ENCODE measurements at regions not wholly inside any gene's neighbourhood (a gene's known extent, or its start where the extent isn't known, plus 50 kb on each side); places are given as distances from the start of the nearest gene placed in this dataset.
A peak's percentile ranks its signal among the peaks of the same experiment; 100 is the strongest.
"Not testable (repeated sequence)": the region's sequence is repeated elsewhere in the genome, so short reads cannot be mapped to it uniquely, and the experiment has no call there.

DNA sequence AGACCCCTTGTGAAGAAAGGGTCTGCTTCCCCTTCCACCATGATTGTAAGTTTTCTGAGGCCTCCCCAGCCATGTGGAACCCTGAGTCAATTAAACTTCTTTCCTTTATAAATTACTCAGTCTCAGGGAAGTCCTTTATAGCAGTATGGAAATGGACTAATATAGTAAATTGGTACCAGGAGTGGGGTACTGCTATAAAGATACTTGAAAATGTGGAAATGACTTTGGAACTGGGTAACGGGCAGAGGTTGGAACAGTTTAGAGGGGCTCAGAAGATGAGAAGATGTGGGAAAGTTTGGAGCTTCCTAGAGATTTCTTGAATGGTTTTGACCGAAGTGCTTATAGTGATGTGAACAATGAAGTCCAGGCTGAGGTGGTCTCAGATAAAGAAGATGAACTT is 353.5 kb downstream of the ZNF326 start:
- WGBS, 10 experiments = 0 to 100% (median 95%) methylated on average over 1 to 2 of the region's 2 CpGs; no CpG with 5 or more reads in 1 of the 10 experiments
- H3K4me3 ChIP-seq; H3K27ac ChIP-seq; in situ Hi-C loops (cut with MboI; ENCODE audit: low pct_unique_long_range_greater_than_20kb in 2 of 9, low sequenced_read_pairs in 9 of 9, unreplicated experiment in 9 of 9); ATAC-seq (replicated peaks in 6 of 8); H3K4me1 ChIP-seq (replicated peaks in 1 of 2): not testable (repeated sequence)

DNA sequence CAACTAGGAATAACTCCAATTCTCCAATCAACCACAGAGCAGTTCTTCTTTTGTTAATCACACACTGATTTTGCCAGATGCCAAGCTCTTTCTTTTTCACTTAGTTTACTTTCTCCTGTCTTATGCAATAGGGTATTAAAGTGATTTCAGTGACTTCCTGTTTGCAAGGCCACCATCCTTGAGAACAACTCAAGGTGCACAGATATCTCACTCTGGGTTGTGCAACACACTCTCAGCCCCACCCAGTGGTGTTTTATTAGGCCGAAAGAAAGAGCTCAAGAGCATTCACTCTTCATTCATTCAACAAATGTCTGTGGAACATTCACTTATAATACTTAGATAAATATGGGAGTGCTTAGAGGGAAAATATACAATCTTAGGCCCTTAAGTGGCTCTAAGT is 352.5 kb downstream of the ZNF326 start:
- 75 to 100% (median 83%) methylated on average over 1 of the region's 1 CpG; no CpG with 5 or more reads in 6 of the 10 experiments for WGBS, 10 experiments
- Histone ChIP-seq H3K4me3 (no peak overlapping the region), H3K4me1 (replicated peaks in 1 of 2) (no peaks in the 10 kb centered on the region), H3K27ac (no peak overlapping the region)
- no peak for ATAC-seq (replicated peaks in 6 of 8)
- in situ Hi-C loops (cut with MboI; ENCODE audit: low pct_unique_long_range_greater_than_20kb in 2 of 9, low sequenced_read_pairs in 9 of 9, unreplicated experiment in 9 of 9) = no loop called here

DNA sequence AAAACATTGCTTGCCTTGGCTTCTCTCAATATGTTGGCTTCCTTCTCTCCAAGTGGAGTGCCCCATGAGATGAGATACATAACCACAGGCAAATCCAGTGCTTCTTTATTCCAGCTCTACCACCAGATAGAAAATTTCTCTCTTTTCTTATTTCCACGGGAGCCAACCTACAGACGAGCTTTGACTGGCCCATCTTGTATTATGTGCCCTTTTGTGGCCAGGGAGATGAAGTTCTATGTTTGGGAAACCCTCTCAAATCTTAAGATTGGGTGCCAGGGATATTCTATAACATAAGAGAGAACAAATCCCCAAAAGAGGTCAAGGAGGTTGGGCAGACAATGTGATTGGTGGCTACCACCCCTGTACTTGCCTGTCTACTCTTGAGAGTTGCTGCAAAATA is 351.8 kb downstream of the ZNF326 start:
- Histone ChIP-seq H3K4me3 (no peak overlapping the region), H3K4me1 (replicated peaks in 1 of 2) (peaks cover 0 to under 1% of the 10 kb centered on the region in 2 donors), H3K27ac (no peak overlapping the region)
- in situ Hi-C loops (cut with MboI; ENCODE audit: low pct_unique_long_range_greater_than_20kb in 2 of 9, low sequenced_read_pairs in 9 of 9, unreplicated experiment in 9 of 9) = no loop called here
- 17 to 100% (median 60%) methylated on average over 1 to 2 of the region's 2 CpGs; no CpG with 5 or more reads in 1 of the 10 experiments for WGBS, 10 experiments
- ATAC-seq (replicated peaks in 6 of 8) = no peak

DNA sequence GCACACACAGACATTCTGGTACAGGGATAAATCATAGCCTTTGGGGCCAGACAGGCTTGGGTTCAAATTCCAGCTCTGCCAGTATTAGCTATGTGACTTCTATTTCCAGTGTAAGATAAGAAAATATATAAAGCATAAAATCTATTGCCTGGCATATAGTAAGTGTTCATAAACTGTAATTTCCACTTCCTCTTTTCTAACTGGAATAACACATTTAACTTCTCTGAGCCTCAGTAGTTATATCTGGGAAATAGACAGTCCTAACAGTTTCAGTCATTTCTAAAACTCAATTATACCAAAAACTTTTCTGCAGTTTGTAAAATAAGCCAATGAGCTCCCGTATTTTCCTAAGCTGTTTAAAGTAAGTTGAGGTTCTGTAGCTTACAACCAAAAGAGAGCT is 351.4 kb downstream of the ZNF326 start:
- Histone ChIP-seq H3K27ac (no peak overlapping the region), H3K4me1 (replicated peaks in 1 of 2) (peaks cover 0 to 4% of the 10 kb centered on the region in 2 donors), H3K4me3 (no peak overlapping the region)
- ATAC-seq (replicated peaks in 6 of 8) = no peak
- WGBS, 10 experiments = 0 to 100% (median 72%) methylated on average over 1 of the region's 1 CpG
- in situ Hi-C loops (cut with MboI; ENCODE audit: low pct_unique_long_range_greater_than_20kb in 2 of 9, low sequenced_read_pairs in 9 of 9, unreplicated experiment in 9 of 9) = no loop called here

DNA sequence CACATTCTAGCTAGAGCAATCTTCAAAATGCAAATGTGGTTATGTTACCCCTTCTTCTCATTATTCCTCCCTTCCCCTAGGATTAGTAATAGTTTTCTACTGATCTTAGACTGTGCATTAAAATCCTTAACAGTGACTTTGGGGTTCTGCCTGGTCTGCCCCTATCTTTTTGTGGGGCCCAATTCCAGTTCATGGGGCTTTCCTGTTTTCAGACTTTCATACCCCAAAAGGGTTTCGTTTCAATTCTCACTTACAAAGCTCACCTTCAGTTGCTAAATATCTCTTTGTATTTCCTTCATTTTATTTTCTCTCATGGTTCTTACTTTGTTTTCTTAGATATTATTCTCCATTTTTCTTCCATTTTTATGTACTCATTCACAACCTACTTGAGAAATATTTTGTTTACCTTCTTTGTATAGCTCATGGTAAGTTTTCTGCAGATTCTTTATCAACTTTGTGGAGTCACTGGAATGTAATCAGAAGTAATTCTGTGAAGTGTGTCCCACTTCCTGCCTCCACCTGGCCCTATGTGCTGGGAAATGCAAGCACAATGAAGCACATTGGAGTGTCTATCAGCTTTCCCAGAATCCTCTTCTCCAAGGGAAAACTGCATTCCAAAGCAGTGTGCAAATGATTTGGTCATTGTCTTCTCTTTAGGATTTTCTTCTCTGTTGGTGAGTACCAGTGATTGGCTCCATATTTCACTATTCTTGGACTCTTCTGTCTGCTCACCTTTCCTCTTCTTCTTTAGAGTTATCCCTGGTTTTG is 350.2 kb downstream of the ZNF326 start:
- Histone ChIP-seq H3K27ac (no peak overlapping the region), H3K4me3 (no peak overlapping the region), H3K4me1 (replicated peaks in 1 of 2) (peaks cover 2 to 15% of the 10 kb centered on the region in 2 donors)
- in situ Hi-C loops (cut with MboI; ENCODE audit: low pct_unique_long_range_greater_than_20kb in 2 of 9, low sequenced_read_pairs in 9 of 9, unreplicated experiment in 9 of 9) = no loop called here
- 13 to 100% (median 82%) methylated on average over 1 of the region's 1 CpG; no CpG with 5 or more reads in 1 of the 10 experiments for WGBS, 10 experiments
- ATAC-seq (replicated peaks in 6 of 8) = no peak

DNA sequence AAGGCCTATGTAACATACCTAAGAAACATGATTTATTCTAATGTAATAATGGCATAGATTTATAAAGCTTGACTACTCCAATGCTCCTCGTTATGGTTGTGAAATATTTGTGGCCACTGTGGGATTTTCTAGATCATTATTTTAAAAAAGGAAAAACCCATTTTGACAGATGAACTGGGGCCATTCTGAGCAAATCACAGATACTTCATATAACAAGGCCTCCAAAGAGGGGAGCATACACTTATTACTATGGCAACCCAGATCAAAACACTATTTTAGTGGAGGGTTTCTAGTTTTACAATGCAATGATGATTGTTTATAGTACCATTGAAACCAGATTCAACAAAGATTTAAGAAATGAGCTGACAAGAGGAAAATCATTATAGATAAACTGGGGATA is 346.6 kb downstream of the ZNF326 start:
- peaks cover 2 to 16% of the 10 kb centered on the region in 2 donors for H3K4me1 ChIP-seq (replicated peaks in 1 of 2)
- no peak overlapping the region for H3K27ac ChIP-seq
- no peak overlapping the region for H3K4me3 ChIP-seq
- ATAC-seq (replicated peaks in 6 of 8) = peak in 3 of 8 experiments; percentile 21 to 65 (median 24)
- in situ Hi-C loops (cut with MboI; ENCODE audit: low pct_unique_long_range_greater_than_20kb in 2 of 9, low sequenced_read_pairs in 9 of 9, unreplicated experiment in 9 of 9) = no loop called here
- WGBS, 10 experiments = 0 to 71% (median 50%) methylated on average over 1 of the region's 1 CpG; no CpG with 5 or more reads in 1 of the 10 experiments

DNA sequence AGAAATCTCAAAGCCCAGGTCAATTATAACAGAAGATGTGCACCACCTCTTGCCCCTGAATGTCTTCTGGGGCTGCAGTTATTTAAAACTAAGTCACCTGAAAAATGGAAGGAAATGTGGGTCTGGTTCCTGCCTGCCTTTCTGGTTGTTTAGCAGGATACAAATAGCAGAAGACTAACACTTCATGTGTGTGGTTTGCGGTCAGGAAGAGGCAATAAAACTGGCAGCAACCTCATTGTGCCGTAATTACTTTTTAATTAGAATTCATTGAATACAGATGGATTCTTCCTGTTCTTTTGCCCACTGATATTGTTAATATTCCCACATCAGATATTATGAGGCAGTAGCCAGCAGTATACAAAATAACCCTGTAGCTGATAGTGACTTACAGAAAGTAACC is 345.7 kb downstream of the ZNF326 start:
- Histone ChIP-seq H3K4me3 (no peak overlapping the region), H3K4me1 (replicated peaks in 1 of 2) (peaks cover 2 to 16% of the 10 kb centered on the region in 2 donors), H3K27ac (no peak overlapping the region)
- ATAC-seq (replicated peaks in 6 of 8) = no peak
- in situ Hi-C loops (cut with MboI; ENCODE audit: low pct_unique_long_range_greater_than_20kb in 2 of 9, low sequenced_read_pairs in 9 of 9, unreplicated experiment in 9 of 9) = no loop called here
- 14 to 100% (median 80%) methylated on average over 1 to 2 of the region's 2 CpGs for WGBS, 10 experiments

DNA sequence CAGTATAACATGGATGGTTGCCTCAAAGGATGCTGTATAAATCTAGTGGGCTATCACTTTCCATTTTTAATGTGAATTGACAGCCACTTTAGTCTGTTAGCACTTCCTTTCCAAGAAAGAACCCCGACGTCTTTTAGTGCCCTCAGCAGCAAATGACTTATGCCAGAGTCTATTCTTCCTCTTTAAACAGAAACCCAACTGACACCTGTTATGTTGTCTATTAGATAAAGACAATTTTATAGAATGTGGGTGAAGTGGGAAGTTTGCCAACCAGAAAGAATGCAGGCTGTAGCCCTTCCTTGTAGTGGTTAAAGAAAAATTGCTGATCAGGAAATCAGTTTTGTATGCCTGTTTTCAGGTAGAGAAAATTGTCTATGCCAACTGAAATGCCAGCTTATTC is 344.9 kb downstream of the ZNF326 start:
- WGBS, 10 experiments = 20 to 100% (median 74%) methylated on average over 2 of the region's 2 CpGs; no CpG with 5 or more reads in 4 of the 10 experiments
- in situ Hi-C loops (cut with MboI; ENCODE audit: low pct_unique_long_range_greater_than_20kb in 2 of 9, low sequenced_read_pairs in 9 of 9, unreplicated experiment in 9 of 9) = no loop called here
- no peak for ATAC-seq (replicated peaks in 6 of 8)
- H3K4me1 ChIP-seq (replicated peaks in 1 of 2) = peaks cover 2 to 16% of the 10 kb centered on the region in 2 donors
- no peak overlapping the region for H3K27ac ChIP-seq
- H3K4me3 ChIP-seq = no peak overlapping the region

DNA sequence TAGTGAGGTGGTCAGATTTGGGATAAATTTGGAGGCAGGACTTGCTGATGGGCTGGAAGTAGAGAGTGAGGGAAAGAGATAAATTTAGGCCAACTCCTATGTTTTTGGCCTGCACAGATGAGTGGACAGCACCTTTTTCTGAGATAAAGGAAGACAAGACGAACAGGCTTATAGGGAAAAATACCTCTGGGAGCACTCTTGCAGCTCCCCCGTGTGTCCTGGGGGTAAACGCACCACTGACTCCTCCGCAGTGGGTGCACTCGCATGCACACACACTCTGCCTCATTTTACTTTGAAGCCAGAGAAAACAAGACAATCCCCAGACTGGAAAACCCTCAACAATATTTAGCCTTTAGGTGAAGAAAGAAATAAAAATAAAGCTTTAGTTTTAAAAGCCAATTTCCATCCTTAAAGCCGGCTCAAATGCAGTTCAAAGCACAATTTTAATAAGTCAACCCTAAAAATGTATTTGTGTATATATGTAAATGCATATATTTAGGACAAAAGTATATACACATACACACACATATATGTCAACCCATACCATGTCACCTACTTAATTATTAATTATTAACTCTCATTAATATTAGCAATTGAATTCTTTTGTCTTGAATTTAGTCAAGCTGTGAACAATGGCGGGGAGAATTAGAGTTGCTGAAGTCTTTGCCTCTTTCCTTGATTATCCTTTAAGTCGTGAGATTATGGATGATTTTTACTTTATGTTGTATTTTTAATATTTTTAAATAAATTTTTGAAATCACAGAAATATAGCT is 341.8 kb downstream of the ZNF326 start:
- in situ Hi-C loops (cut with MboI; ENCODE audit: low pct_unique_long_range_greater_than_20kb in 2 of 9, low sequenced_read_pairs in 9 of 9, unreplicated experiment in 9 of 9) = no loop called here
- H3K4me1 ChIP-seq (replicated peaks in 1 of 2) = peaks cover 2 to 16% of the 10 kb centered on the region in 2 donors
- no peak for ATAC-seq (replicated peaks in 6 of 8)
- H3K27ac ChIP-seq = no peak overlapping the region
- 20 to 100% (median 79%) methylated on average over 1 to 8 of the region's 8 CpGs for WGBS, 10 experiments
- no peak overlapping the region for H3K4me3 ChIP-seq

DNA sequence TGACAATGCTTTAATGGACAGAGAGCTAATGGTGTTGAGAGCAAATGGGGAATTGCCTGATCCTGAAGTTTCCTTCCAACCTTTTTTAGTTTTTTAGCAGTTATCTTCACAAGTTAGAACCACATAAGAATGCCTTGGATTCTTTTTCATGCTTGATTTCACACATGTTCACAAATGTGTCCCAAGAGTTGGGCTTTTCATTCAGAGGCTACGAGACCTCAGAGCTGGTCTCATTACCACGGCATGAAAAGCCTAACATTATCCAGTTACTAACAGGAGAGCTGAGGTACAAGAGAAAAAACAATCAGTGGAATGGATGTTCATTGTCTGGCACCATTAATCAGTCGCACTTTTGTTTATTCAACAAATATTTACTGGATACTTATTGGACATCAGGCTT is 340.6 kb downstream of the ZNF326 start:
- 37 to 100% (median 76%) methylated on average over 1 to 3 of the region's 3 CpGs for WGBS, 10 experiments
- in situ Hi-C loops (cut with MboI; ENCODE audit: low pct_unique_long_range_greater_than_20kb in 2 of 9, low sequenced_read_pairs in 9 of 9, unreplicated experiment in 9 of 9) = no loop called here

DNA sequence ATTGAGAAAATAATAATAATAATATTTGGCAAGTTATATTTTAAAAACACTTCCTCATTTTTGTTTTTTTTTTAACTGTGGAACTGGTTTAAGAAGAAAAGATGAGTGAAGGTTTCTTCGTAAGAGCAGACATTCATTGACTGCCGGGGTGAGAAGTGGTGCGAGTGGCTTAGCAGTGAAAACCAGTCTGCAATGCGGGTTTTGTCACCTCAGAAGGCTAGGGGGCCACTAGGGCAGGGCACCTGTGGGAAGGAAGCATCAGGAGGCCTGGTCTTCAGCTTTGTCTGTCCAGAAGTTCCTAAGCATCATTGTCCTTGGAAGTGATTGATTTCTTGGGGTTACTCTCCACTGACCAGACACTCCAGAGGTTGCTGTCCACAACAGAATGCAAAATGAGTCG is 339.2 kb downstream of the ZNF326 start:
- H3K27ac ChIP-seq = no peak overlapping the region
- no peaks in the 10 kb centered on the region for H3K4me1 ChIP-seq (replicated peaks in 1 of 2)
- WGBS, 10 experiments = 22 to 83% (median 73%) methylated on average over 2 to 5 of the region's 5 CpGs; no CpG with 5 or more reads in 2 of the 10 experiments
- in situ Hi-C loops (cut with MboI; ENCODE audit: low pct_unique_long_range_greater_than_20kb in 2 of 9, low sequenced_read_pairs in 9 of 9, unreplicated experiment in 9 of 9) = no loop called here
- H3K4me3 ChIP-seq = no peak overlapping the region
- ATAC-seq (replicated peaks in 6 of 8) = no peak

More for the DNA sequence above, 340.6 kb downstream of the ZNF326 start:
- no peak overlapping the region for H3K4me3 ChIP-seq
- no peak overlapping the region for H3K27ac ChIP-seq
- peaks cover 2 to 6% of the 10 kb centered on the region in 2 donors for H3K4me1 ChIP-seq (replicated peaks in 1 of 2)
- ATAC-seq (replicated peaks in 6 of 8) = peak in 1 of 8 experiments; percentile 25

DNA sequence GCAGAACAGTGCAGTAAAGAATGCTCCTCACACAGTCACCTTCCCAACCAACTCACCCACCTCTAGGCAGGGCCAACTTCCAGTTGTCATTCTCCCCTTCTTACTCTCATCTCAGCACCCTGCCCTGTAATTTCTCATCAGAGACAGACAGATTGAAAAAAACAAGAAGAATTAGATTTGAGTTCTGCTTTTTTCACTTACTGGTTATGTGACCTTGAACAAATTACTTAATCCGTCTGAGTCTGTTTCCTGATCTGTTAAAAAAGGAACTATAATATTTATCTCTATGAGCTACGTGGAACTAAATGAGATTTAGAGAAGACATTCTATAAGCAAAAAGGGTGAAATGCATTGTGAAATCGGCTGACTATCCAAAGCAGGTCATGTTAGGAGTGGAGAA is 330.3 kb downstream of the ZNF326 start:
- Histone ChIP-seq H3K4me3 (no peak overlapping the region), H3K27ac (no peak overlapping the region), H3K4me1 (replicated peaks in 1 of 2) (no peaks in the 10 kb centered on the region)
- in situ Hi-C loops (cut with MboI; ENCODE audit: low pct_unique_long_range_greater_than_20kb in 2 of 9, low sequenced_read_pairs in 9 of 9, unreplicated experiment in 9 of 9) = no loop called here
- no peak for ATAC-seq (replicated peaks in 6 of 8)
- 33 to 93% (median 80%) methylated on average over 1 to 3 of the region's 3 CpGs; no CpG with 5 or more reads in 1 of the 10 experiments for WGBS, 10 experiments

DNA sequence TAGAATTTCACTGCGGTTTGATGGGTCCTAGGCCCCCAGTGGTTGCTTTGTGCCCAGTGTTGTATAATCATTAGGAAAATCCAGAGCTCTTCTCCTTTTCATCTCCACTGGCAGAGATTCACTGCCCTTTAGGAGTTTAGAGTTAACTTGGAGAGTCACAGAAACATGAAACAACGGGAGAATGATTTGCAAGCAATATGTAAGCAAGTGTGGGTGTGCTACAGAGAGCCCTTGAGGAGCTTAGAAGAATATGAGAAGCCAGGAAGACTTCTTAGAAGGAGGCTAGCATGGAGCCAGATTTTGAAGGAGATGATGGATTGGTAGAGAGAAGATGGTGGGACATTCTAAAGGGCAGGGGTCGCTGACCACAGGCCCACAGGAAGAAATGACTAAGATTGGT is 327.3 kb downstream of the ZNF326 start:
- in situ Hi-C loops (cut with MboI; ENCODE audit: low pct_unique_long_range_greater_than_20kb in 2 of 9, low sequenced_read_pairs in 9 of 9, unreplicated experiment in 9 of 9) = no loop called here
- 4 to 93% (median 67%) methylated on average over 1 to 3 of the region's 3 CpGs for WGBS, 10 experiments
- Histone ChIP-seq H3K27ac (no peak overlapping the region), H3K4me1 (replicated peaks in 1 of 2) (no peaks in the 10 kb centered on the region), H3K4me3 (no peak overlapping the region)
- peak in 2 of 8 experiments; percentile 51 to 53 for ATAC-seq (replicated peaks in 6 of 8)

Data from motor neuron (in vitro differentiated cells).